Right lobe of liver (tissue), 6 donors: ENCODE measurements at regions not wholly inside any gene's neighbourhood (a gene's known extent, or its start where the extent isn't known, plus 50 kb on each side); places are given as distances from the start of the nearest gene placed in this dataset.

Source experiments
- ATAC-seq, 4 donors: fragments of 200-7000 bp; cut with Tn5 transposase; one replicate each; pipeline ENCODE4 v1.9.1; 2020; ENCODE audit warnings: mild to moderate bottlenecking in 4 of 4, moderate library complexity in 4 of 4
- DNase-seq, 3 donors: peaks; one replicate each; pipeline ENCODE4 v3.0.0-alpha.2; 2020
- H3K27ac ChIP-seq, 3 donors: fragments of 200-600 bp; one replicate each; pipeline ENCODE4 v1.8.0; 2022
- H3K27me3 ChIP-seq, 2 donors: fragments of 200-600 bp; one replicate each; pipeline ENCODE4 v1.8.0; 2022
- H3K36me3 ChIP-seq, 4 donors: fragments of 200-600 bp; sonication (generic) in 1 of 4; one replicate each; pipeline versions ENCODE4 v1.5.1 to v1.8.0; 2017 to 2022; ENCODE audit warnings: control low read depth in 1 of 4
- H3K4me1 ChIP-seq, 4 donors: fragments of 200-600 bp; sonication (generic) in 1 of 4; one replicate each; pipeline versions ENCODE4 v1.5.1 to v1.8.0; 2017 to 2022; ENCODE audit warnings: control low read depth in 1 of 4
- H3K4me3 ChIP-seq, 3 donors: fragments of 200-600 bp; one replicate each; pipeline ENCODE4 v1.8.0; 2022
- H3K9me3 ChIP-seq, 4 donors: fragments of 200-600 bp; sonication (generic) in 1 of 4; one replicate each; pipeline versions ENCODE4 v1.5.1 to v1.8.0; 2017 to 2022; ENCODE audit warnings: control low read depth in 1 of 4
- CTCF ChIP-seq, 4 donors: fragments of 200-600 bp in 3 of 4; fragments of 450-650 bp in 1 of 4; IDR thresholded peaks; one replicate each; pipeline versions ENCODE4 v1.5.1 to v1.8.0; 2016 to 2022; ENCODE audit warnings: antibody characterized with exemption in 4 of 4, mild to moderate bottlenecking in 2 of 4
- POLR2A ChIP-seq: fragments of 450-650 bp; IDR thresholded peaks from one replicate; pipeline ENCODE4 v1.6.1; 2017; ENCODE audit warnings: antibody characterized with exemption, mild to moderate bottlenecking
- WGBS: methylation state at CpG from one replicate; pipeline ENCODE4 v1.1.6; 2018; ENCODE audit warnings: low coverage, low lambda C conversion rate; ENCODE audit not compliant: insufficient coverage; ENCODE audit errors: missing lambda C conversion rate; 5-methylcytosine and 5-hydroxymethylcytosine counted together
- intact Hi-C, 2 donors: fragments of 100-400 bp; cut with DNase I; formaldehyde crosslinking; loops; one replicate each; pipeline versions ENCODE4 v1.11.2 to v1.14.1; 2022
- donor health status: DM: no; HTN: yes; CAD: no.
- donor health status: DM: no; HTN: no; CAD: no.
- donor health status: DM: no; HTN: no; CAD: no.
- donor health status: DM: no; HTN: yes; CAD: no.
- donor health status: DM: no; HTN: yes; CAD: no.

DNA sequence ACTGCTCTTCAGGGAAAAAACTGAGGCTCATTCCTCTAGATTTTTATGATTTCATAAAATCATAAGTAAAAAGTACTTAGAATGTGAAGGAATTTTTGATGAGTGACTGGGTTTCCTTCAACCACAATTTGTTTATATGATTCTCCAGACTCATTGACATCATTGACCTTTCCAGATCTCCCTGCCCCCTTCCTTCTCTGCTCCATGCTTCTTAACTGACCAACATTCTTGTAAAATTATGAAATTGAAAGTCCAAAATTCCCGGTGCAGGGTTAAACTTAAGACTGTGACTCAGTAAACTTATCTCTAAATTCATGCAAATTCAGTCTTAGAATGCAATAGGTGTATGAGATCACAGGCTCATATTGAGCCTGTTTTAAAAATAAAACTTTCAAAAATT, 648.9 kb downstream of the TDRD15 start:
- Histone ChIP-seq H3K9me3 (no peaks in the 10 kb centered on the region), H3K27ac (no peak overlapping the region), H3K36me3 (no peaks in the 10 kb centered on the region), H3K27me3 (no peaks in the 10 kb centered on the region), H3K4me3 (no peak overlapping the region), H3K4me1 (no peaks in the 10 kb centered on the region)
- no peak for TF ChIP-seq POLR2A
- no peak for TF ChIP-seq CTCF (IDR thresholded peaks at IDR 0.05)
- intact Hi-C loops, result no loop called here
- DNase-seq, result no peak
- ATAC-seq, result no peak
- 55% methylated on average over 1 of the region's 1 CpG for WGBS

GRCh38 chr2:21773168-21773567, 649.4 kb downstream of the TDRD15 start:
- intact Hi-C loops, result no loop called here
- Histone ChIP-seq H3K27ac (no peak overlapping the region), H3K36me3 (no peaks in the 10 kb centered on the region), H3K27me3 (no peaks in the 10 kb centered on the region), H3K4me3 (no peak overlapping the region), H3K9me3 (no peaks in the 10 kb centered on the region), H3K4me1 (no peaks in the 10 kb centered on the region)
- TF ChIP-seq CTCF (IDR thresholded peaks at IDR 0.05), result no peak
- TF ChIP-seq POLR2A, result no peak
- DNase-seq, result no peak
- no peak for ATAC-seq

- no peaks in the 10 kb centered on the region for H3K27me3 ChIP-seq
- TF ChIP-seq CTCF (IDR thresholded peaks at IDR 0.05) (no peak), POLR2A (no peak)
- DNase-seq (no peak), ATAC-seq (no peak)
- H3K4me3 ChIP-seq, result no peak overlapping the region
- 48% methylated on average over 5 of the region's 6 CpGs for WGBS
- no peaks in the 10 kb centered on the region for H3K36me3 ChIP-seq
- no peaks in the 10 kb centered on the region for H3K4me1 ChIP-seq
- intact Hi-C loops, result no loop called here
- no peak overlapping the region for H3K27ac ChIP-seq
- H3K9me3 ChIP-seq, result no peaks in the 10 kb centered on the region
These were observed 651.1 kb downstream of the TDRD15 start for GRCh38 chr2:21774691-21775368.

GRCh38 chr2:21779786-21780185, 656.0 kb downstream of the TDRD15 start:
- intact Hi-C loops, result no loop called here
- TF ChIP-seq POLR2A (no peak), CTCF (IDR thresholded peaks at IDR 0.05) (no peak)
- Histone ChIP-seq H3K36me3 (no peaks in the 10 kb centered on the region), H3K4me1 (no peaks in the 10 kb centered on the region), H3K9me3 (no peaks in the 10 kb centered on the region), H3K27ac (no peak overlapping the region), H3K27me3 (no peaks in the 10 kb centered on the region), H3K4me3 (no peak overlapping the region)
- WGBS, result 50% methylated on average over 1 of the region's 1 CpG
- no peak for DNase-seq
- ATAC-seq, result no peak

DNA sequence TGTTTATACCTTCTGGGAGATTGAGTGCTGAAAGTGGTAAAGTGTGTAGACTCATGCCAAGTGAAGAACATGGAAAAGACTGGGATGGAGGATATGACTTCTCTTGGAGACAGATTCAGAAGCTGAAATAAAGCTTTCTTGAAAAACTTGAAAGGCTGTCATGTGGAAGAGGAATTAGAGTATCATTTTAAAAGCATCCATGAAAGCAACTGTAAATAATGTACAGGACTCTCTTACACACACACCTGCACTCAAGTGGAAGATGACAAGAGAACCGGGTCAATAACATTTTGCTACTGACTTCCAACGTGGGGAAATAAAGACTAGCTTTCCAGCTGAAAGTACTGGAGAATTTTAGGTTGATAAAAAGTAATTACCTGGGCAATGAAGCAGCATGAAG, 658.2 kb downstream of the TDRD15 start:
- no peaks in the 10 kb centered on the region for H3K9me3 ChIP-seq
- intact Hi-C loops, result no loop called here
- no peaks in the 10 kb centered on the region for H3K36me3 ChIP-seq
- H3K4me3 ChIP-seq, result no peak overlapping the region
- DNase-seq (no peak), ATAC-seq (no peak)
- H3K27ac ChIP-seq, result no peak overlapping the region
- no peaks in the 10 kb centered on the region for H3K27me3 ChIP-seq
- no peak for TF ChIP-seq POLR2A
- TF ChIP-seq CTCF (IDR thresholded peaks at IDR 0.05), result no peak
- H3K4me1 ChIP-seq, result no peaks in the 10 kb centered on the region
- 45% methylated on average over 2 of the region's 2 CpGs for WGBS
